ENCODE measurements at regions not wholly inside any gene's neighbourhood (a gene's known extent, or its start where the extent isn't known, plus 50 kb on each side); places are given as distances from the start of the nearest gene placed in this dataset.

- TF ChIP-seq CTCF (conservative IDR thresholded peaks at IDR 0.05) (no peak), ZFX (IDR thresholded peaks at IDR 0.05) (no peak)
These were observed 424.8 kb upstream of the TGFBR2 start for GRCh38 chr3:30181581-30181980.
